ENCODE measurements at regions not wholly inside any gene's neighbourhood (a gene's known extent, or its start where the extent isn't known, plus 50 kb on each side); places are given as distances from the start of the nearest gene placed in this dataset.

- H3K4me3 Mint-ChIP-seq: no peak overlapping the region
- peaks cover 16% of the 10 kb centered on the region for H3K9me3 Mint-ChIP-seq
- no peaks in the 10 kb centered on the region for H3K27me3 Mint-ChIP-seq
- no peaks in the 10 kb centered on the region for H3K4me1 Mint-ChIP-seq
- no peak overlapping the region for H3K27ac Mint-ChIP-seq
- ATAC-seq: no peak
- H3K36me3 Mint-ChIP-seq: no peaks in the 10 kb centered on the region
Measured at GRCh38 chr14:97718886-97719442, 921.8 kb downstream of the VRK1 start.

- no peaks in the 10 kb centered on the region for H3K27me3 Mint-ChIP-seq
Measured at GRCh38 chr14:97719931-97720330, 922.7 kb downstream of the VRK1 start.

GRCh38 chr14:97723351-97723750 lies 926.2 kb downstream of the VRK1 start:
- no peaks in the 10 kb centered on the region for H3K27me3 Mint-ChIP-seq
- H3K27ac Mint-ChIP-seq: no peak overlapping the region
- H3K9me3 Mint-ChIP-seq: peaks cover 25% of the 10 kb centered on the region
- no peak overlapping the region for H3K4me3 Mint-ChIP-seq
- no peak for ATAC-seq
- no peaks in the 10 kb centered on the region for H3K4me1 Mint-ChIP-seq
- no peaks in the 10 kb centered on the region for H3K36me3 Mint-ChIP-seq

More at GRCh38 chr14:97719931-97720330, 922.7 kb downstream of the VRK1 start:
- Mint-ChIP-seq H3K9me3 (peaks cover 21% of the 10 kb centered on the region), H3K36me3 (no peaks in the 10 kb centered on the region), H3K27ac (no peak overlapping the region), H3K4me1 (no peaks in the 10 kb centered on the region), H3K4me3 (no peak overlapping the region)
- no peak for ATAC-seq

GRCh38 chr14:97723819-97724218 lies 926.6 kb downstream of the VRK1 start:
- Mint-ChIP-seq H3K4me3 (no peak overlapping the region), H3K4me1 (no peaks in the 10 kb centered on the region), H3K9me3 (peaks cover 25% of the 10 kb centered on the region), H3K36me3 (no peaks in the 10 kb centered on the region), H3K27me3 (no peaks in the 10 kb centered on the region), H3K27ac (no peak overlapping the region)
- ATAC-seq: no peak

GRCh38 chr14:97724265-97724731 lies 927.1 kb downstream of the VRK1 start:
- no peak overlapping the region for H3K27ac Mint-ChIP-seq
- no peaks in the 10 kb centered on the region for H3K27me3 Mint-ChIP-seq
- H3K4me3 Mint-ChIP-seq: no peak overlapping the region
- ATAC-seq: no peak
- no peaks in the 10 kb centered on the region for H3K4me1 Mint-ChIP-seq
- peaks cover 25% of the 10 kb centered on the region for H3K9me3 Mint-ChIP-seq
- no peaks in the 10 kb centered on the region for H3K36me3 Mint-ChIP-seq

GRCh38 chr14:97726676-97727075 lies 929.5 kb downstream of the VRK1 start:
- Mint-ChIP-seq H3K9me3 (peaks cover 18% of the 10 kb centered on the region), H3K27me3 (no peaks in the 10 kb centered on the region), H3K36me3 (no peaks in the 10 kb centered on the region), H3K27ac (no peak overlapping the region), H3K4me3 (no peak overlapping the region), H3K4me1 (no peaks in the 10 kb centered on the region)
- no peak for ATAC-seq

GRCh38 chr14:97730706-97731105 lies 933.5 kb downstream of the VRK1 start:
- Mint-ChIP-seq H3K36me3 (no peaks in the 10 kb centered on the region), H3K4me3 (no peak overlapping the region), H3K27ac (no peak overlapping the region), H3K4me1 (no peaks in the 10 kb centered on the region), H3K9me3 (peaks cover 4% of the 10 kb centered on the region), H3K27me3 (no peaks in the 10 kb centered on the region)
- no peak for ATAC-seq

- H3K36me3 Mint-ChIP-seq: no peaks in the 10 kb centered on the region
- H3K9me3 Mint-ChIP-seq: peaks cover 4% of the 10 kb centered on the region
- no peaks in the 10 kb centered on the region for H3K4me1 Mint-ChIP-seq
- H3K27ac Mint-ChIP-seq: no peak overlapping the region
- ATAC-seq: no peak
- no peaks in the 10 kb centered on the region for H3K27me3 Mint-ChIP-seq
- H3K4me3 Mint-ChIP-seq: no peak overlapping the region
Measured at GRCh38 chr14:97731800-97732199, 934.6 kb downstream of the VRK1 start.

- no peak overlapping the region for H3K27ac Mint-ChIP-seq
- no peak for ATAC-seq
- no peaks in the 10 kb centered on the region for H3K36me3 Mint-ChIP-seq
- H3K4me1 Mint-ChIP-seq: no peaks in the 10 kb centered on the region
- H3K9me3 Mint-ChIP-seq: peaks cover 15% of the 10 kb centered on the region
- no peak overlapping the region for H3K4me3 Mint-ChIP-seq
- H3K27me3 Mint-ChIP-seq: no peaks in the 10 kb centered on the region
Measured at GRCh38 chr14:97747316-97747715, 950.1 kb downstream of the VRK1 start.

GRCh38 chr14:97748616-97749015 lies 951.4 kb downstream of the VRK1 start:
- no peak for ATAC-seq
- Mint-ChIP-seq H3K4me3 (no peak overlapping the region), H3K4me1 (no peaks in the 10 kb centered on the region), H3K27me3 (no peaks in the 10 kb centered on the region), H3K36me3 (no peaks in the 10 kb centered on the region), H3K9me3 (peaks cover 15% of the 10 kb centered on the region), H3K27ac (no peak overlapping the region)

GRCh38 chr14:97757491-97757890 lies 960.3 kb downstream of the VRK1 start:
- H3K36me3 Mint-ChIP-seq: no peaks in the 10 kb centered on the region
- H3K4me1 Mint-ChIP-seq: no peaks in the 10 kb centered on the region
- H3K4me3 Mint-ChIP-seq: no peak overlapping the region
- no peaks in the 10 kb centered on the region for H3K9me3 Mint-ChIP-seq
- ATAC-seq: no peak
- H3K27ac Mint-ChIP-seq: no peak overlapping the region
- H3K27me3 Mint-ChIP-seq: no peaks in the 10 kb centered on the region

GRCh38 chr14:97760050-97760449 lies 962.9 kb downstream of the VRK1 start:
- Mint-ChIP-seq H3K27me3 (no peaks in the 10 kb centered on the region), H3K9me3 (no peaks in the 10 kb centered on the region), H3K4me1 (no peaks in the 10 kb centered on the region), H3K27ac (no peak overlapping the region), H3K36me3 (no peaks in the 10 kb centered on the region), H3K4me3 (no peak overlapping the region)
- no peak for ATAC-seq

- Mint-ChIP-seq H3K27me3 (no peaks in the 10 kb centered on the region), H3K27ac (no peak overlapping the region), H3K9me3 (peaks cover 3% of the 10 kb centered on the region), H3K4me3 (no peak overlapping the region), H3K4me1 (no peaks in the 10 kb centered on the region), H3K36me3 (no peaks in the 10 kb centered on the region)
- ATAC-seq: no peak
Measured at GRCh38 chr14:97762386-97762785, 965.2 kb downstream of the VRK1 start.

- Mint-ChIP-seq H3K27ac (no peak overlapping the region), H3K4me3 (no peak overlapping the region), H3K36me3 (no peaks in the 10 kb centered on the region), H3K27me3 (no peaks in the 10 kb centered on the region), H3K4me1 (no peaks in the 10 kb centered on the region), H3K9me3 (peaks cover 7% of the 10 kb centered on the region)
- ATAC-seq: no peak
Measured at GRCh38 chr14:97771340-97772045, 974.3 kb downstream of the VRK1 start.

- Mint-ChIP-seq H3K36me3 (no peaks in the 10 kb centered on the region), H3K27ac (no peak overlapping the region), H3K4me1 (no peaks in the 10 kb centered on the region), H3K27me3 (no peaks in the 10 kb centered on the region), H3K4me3 (no peak overlapping the region), H3K9me3 (peaks cover 5% of the 10 kb centered on the region)
- ATAC-seq: no peak
Measured at GRCh38 chr14:97773598-97773997, 976.4 kb downstream of the VRK1 start.

GRCh38 chr14:97776890-97777558 lies 979.8 kb downstream of the VRK1 start:
- Mint-ChIP-seq H3K27me3 (no peaks in the 10 kb centered on the region), H3K9me3 (peaks cover 13% of the 10 kb centered on the region), H3K4me3 (no peak overlapping the region), H3K27ac (no peak overlapping the region), H3K36me3 (no peaks in the 10 kb centered on the region), H3K4me1 (no peaks in the 10 kb centered on the region)
- no peak for ATAC-seq

Data from stimulated activated memory B cell treated with anti-CD40 and anti-IgM and Interleukin-4, amounts not matched to agents 10 μg/mL and 1 μg/mL and 100 μg/mL, for 72 hours (primary cell).